ENCODE measurements at regions not wholly inside any gene's neighbourhood (a gene's known extent, or its start where the extent isn't known, plus 50 kb on each side); places are given as distances from the start of the nearest gene placed in this dataset.
A peak's percentile ranks its signal among the peaks of the same experiment; 100 is the strongest.

GRCh38 chr17:79399610-79400144 lies 211.2 kb downstream of the RBFOX3 start:
- Mint-ChIP-seq H3K27ac (no peak overlapping the region), H3K9me3 (no peaks in the 10 kb centered on the region), H3K4me3 (no peak overlapping the region), H3K36me3 (no peaks in the 10 kb centered on the region), H3K27me3 (peaks cover 69% of the 10 kb centered on the region), H3K4me1 (peaks cover 13% of the 10 kb centered on the region)
- DNase-seq, result no peak
- CTCF ChIA-PET, result interaction anchor here (1.6 kb wide), 1 partner anchor 209 kb away, joined by 3 read pairs; no protein-coding TSS in a partner anchor

GRCh38 chr17:79398441-79398840 lies 212.4 kb downstream of the RBFOX3 start:
- DNase-seq, result no peak
- CTCF ChIA-PET, result no interaction called here
- no peaks in the 10 kb centered on the region for H3K36me3 Mint-ChIP-seq
- H3K27ac Mint-ChIP-seq, result no peak overlapping the region
- H3K4me1 Mint-ChIP-seq, result peaks cover 13% of the 10 kb centered on the region
- no peaks in the 10 kb centered on the region for H3K9me3 Mint-ChIP-seq
- no peak overlapping the region for H3K4me3 Mint-ChIP-seq
- H3K27me3 Mint-ChIP-seq, result peaks cover 70% of the 10 kb centered on the region

- CTCF ChIA-PET, result no interaction called here
These were observed 214.2 kb downstream of the RBFOX3 start for GRCh38 chr17:79396696-79397095.

GRCh38 chr17:79395545-79395944 lies 215.3 kb downstream of the RBFOX3 start:
- no peak for DNase-seq
- Mint-ChIP-seq H3K9me3 (peaks cover 3% of the 10 kb centered on the region), H3K4me3 (no peak overlapping the region), H3K27me3 (peaks cover 73% of the 10 kb centered on the region), H3K27ac (no peak overlapping the region), H3K36me3 (no peaks in the 10 kb centered on the region), H3K4me1 (peaks cover 3% of the 10 kb centered on the region)
- CTCF ChIA-PET, result interaction anchor here (2.4 kb wide), 1 partner anchor 8 kb away, joined by 16 read pairs; no protein-coding TSS in a partner anchor

More at GRCh38 chr17:79396696-79397095, 214.2 kb downstream of the RBFOX3 start:
- DNase-seq, result no peak
- no peaks in the 10 kb centered on the region for H3K36me3 Mint-ChIP-seq
- H3K4me1 Mint-ChIP-seq, result peaks cover 13% of the 10 kb centered on the region
- no peak overlapping the region for H3K27ac Mint-ChIP-seq
- H3K9me3 Mint-ChIP-seq, result peaks cover 3% of the 10 kb centered on the region
- H3K4me3 Mint-ChIP-seq, result no peak overlapping the region
- peaks cover 72% of the 10 kb centered on the region for H3K27me3 Mint-ChIP-seq

- H3K4me1 Mint-ChIP-seq, result no peaks in the 10 kb centered on the region
- no peak overlapping the region for H3K27ac Mint-ChIP-seq
- no peak overlapping the region for H3K4me3 Mint-ChIP-seq
- no peaks in the 10 kb centered on the region for H3K36me3 Mint-ChIP-seq
- peaks cover 73% of the 10 kb centered on the region for H3K27me3 Mint-ChIP-seq
- CTCF ChIA-PET, result interaction anchor here (2.4 to 3.5 kb wide), 2 partner anchors 9 to 330 kb away, joined by 16 to 17 read pairs; no protein-coding TSS in a partner anchor
- peaks cover 3% of the 10 kb centered on the region for H3K9me3 Mint-ChIP-seq
- DNase-seq, result no peak
These were observed 215.8 kb downstream of the RBFOX3 start for GRCh38 chr17:79395066-79395465.

GRCh38 chr17:79393358-79394052 lies 217.3 kb downstream of the RBFOX3 start:
- peak; percentile 74 for DNase-seq
- CTCF ChIA-PET, result interaction anchor here (0.6 to 6.7 kb wide), 15 partner anchors 8 to 1797 kb away, joined by 3 to 125 read pairs (median 5); no protein-coding TSS in a partner anchor
- peaks cover 3% of the 10 kb centered on the region for H3K9me3 Mint-ChIP-seq
- H3K27me3 Mint-ChIP-seq, result peaks cover 65% of the 10 kb centered on the region
- H3K4me1 Mint-ChIP-seq, result no peaks in the 10 kb centered on the region
- H3K36me3 Mint-ChIP-seq, result no peaks in the 10 kb centered on the region
- H3K27ac Mint-ChIP-seq, result no peak overlapping the region
- no peak overlapping the region for H3K4me3 Mint-ChIP-seq

GRCh38 chr17:79392598-79392997 lies 218.3 kb downstream of the RBFOX3 start:
- Mint-ChIP-seq H3K4me3 (no peak overlapping the region), H3K9me3 (peaks cover 3% of the 10 kb centered on the region), H3K27me3 (peaks cover 62% of the 10 kb centered on the region), H3K27ac (no peak overlapping the region), H3K36me3 (no peaks in the 10 kb centered on the region), H3K4me1 (no peaks in the 10 kb centered on the region)
- CTCF ChIA-PET, result interaction anchor here (0.9 to 6.7 kb wide), 22 partner anchors 9 to 527 kb away, joined by 3 to 125 read pairs (median 4); no protein-coding TSS in a partner anchor
- DNase-seq, result no peak

- DNase-seq, result peak; percentile 74
- Mint-ChIP-seq H3K9me3 (peaks cover 4% of the 10 kb centered on the region), H3K4me1 (no peaks in the 10 kb centered on the region), H3K4me3 (no peak overlapping the region), H3K36me3 (no peaks in the 10 kb centered on the region), H3K27me3 (peaks cover 60% of the 10 kb centered on the region), H3K27ac (no peak overlapping the region)
- CTCF ChIA-PET, result interaction anchor here (0.8 to 6.7 kb wide), 24 partner anchors 10 to 526 kb away, joined by 3 to 125 read pairs (median 4); no protein-coding TSS in a partner anchor
These were observed 219.2 kb downstream of the RBFOX3 start for GRCh38 chr17:79391376-79392233.

- H3K9me3 Mint-ChIP-seq, result peaks cover 4% of the 10 kb centered on the region
- no peak overlapping the region for H3K4me3 Mint-ChIP-seq
- no peaks in the 10 kb centered on the region for H3K4me1 Mint-ChIP-seq
- CTCF ChIA-PET, result interaction anchor here (1.2 to 6.7 kb wide), 5 partner anchors 11 to 344 kb away, joined by 3 to 125 read pairs (median 3); no protein-coding TSS in a partner anchor
- no peaks in the 10 kb centered on the region for H3K36me3 Mint-ChIP-seq
- no peak for DNase-seq
- peaks cover 60% of the 10 kb centered on the region for H3K27me3 Mint-ChIP-seq
- H3K27ac Mint-ChIP-seq, result no peak overlapping the region
These were observed 221.0 kb downstream of the RBFOX3 start for GRCh38 chr17:79389896-79390295.

- peak; percentile 41 for DNase-seq
- Mint-ChIP-seq H3K27me3 (peaks cover 50% of the 10 kb centered on the region), H3K27ac (no peak overlapping the region), H3K4me1 (no peaks in the 10 kb centered on the region), H3K36me3 (no peaks in the 10 kb centered on the region), H3K9me3 (peaks cover 4% of the 10 kb centered on the region), H3K4me3 (no peak overlapping the region)
- CTCF ChIA-PET, result interaction anchor here (0.6 to 6.7 kb wide), 7 partner anchors 12 to 324 kb away, joined by 3 to 125 read pairs (median 3); no protein-coding TSS in a partner anchor
These were observed 222.1 kb downstream of the RBFOX3 start for GRCh38 chr17:79388556-79389295.

- H3K9me3 Mint-ChIP-seq, result peaks cover 3% of the 10 kb centered on the region
- H3K36me3 Mint-ChIP-seq, result no peaks in the 10 kb centered on the region
- no peak for DNase-seq
- H3K4me3 Mint-ChIP-seq, result no peak overlapping the region
- no peaks in the 10 kb centered on the region for H3K4me1 Mint-ChIP-seq
- CTCF ChIA-PET, result interaction anchor here (0.6 to 6.7 kb wide), 5 partner anchors 13 to 302 kb away, joined by 3 to 125 read pairs (median 3); no protein-coding TSS in a partner anchor
- peaks cover 46% of the 10 kb centered on the region for H3K27me3 Mint-ChIP-seq
- no peak overlapping the region for H3K27ac Mint-ChIP-seq
These were observed 223.1 kb downstream of the RBFOX3 start for GRCh38 chr17:79387783-79388182.

GRCh38 chr17:79385962-79386563 lies 224.8 kb downstream of the RBFOX3 start:
- Mint-ChIP-seq H3K27me3 (peaks cover 29% of the 10 kb centered on the region), H3K9me3 (peaks cover 1% of the 10 kb centered on the region), H3K4me1 (no peaks in the 10 kb centered on the region), H3K36me3 (no peaks in the 10 kb centered on the region), H3K27ac (no peak overlapping the region), H3K4me3 (no peak overlapping the region)
- DNase-seq, result no peak
- CTCF ChIA-PET, result interaction anchor here (4.0 kb wide), 1 partner anchor 15 kb away, joined by 13 read pairs; no protein-coding TSS in a partner anchor

GRCh38 chr17:79382313-79382712 lies 228.5 kb downstream of the RBFOX3 start:
- Mint-ChIP-seq H3K27me3 (peaks cover 10% of the 10 kb centered on the region), H3K9me3 (peaks cover 1% of the 10 kb centered on the region), H3K4me3 (no peak overlapping the region), H3K4me1 (no peaks in the 10 kb centered on the region), H3K36me3 (no peaks in the 10 kb centered on the region), H3K27ac (no peak overlapping the region)
- CTCF ChIA-PET, result no interaction called here
- DNase-seq, result no peak
